ENCODE measurements at regions not wholly inside any gene's neighbourhood (a gene's known extent, or its start where the extent isn't known, plus 50 kb on each side); places are given as distances from the start of the nearest gene placed in this dataset.

DNA sequence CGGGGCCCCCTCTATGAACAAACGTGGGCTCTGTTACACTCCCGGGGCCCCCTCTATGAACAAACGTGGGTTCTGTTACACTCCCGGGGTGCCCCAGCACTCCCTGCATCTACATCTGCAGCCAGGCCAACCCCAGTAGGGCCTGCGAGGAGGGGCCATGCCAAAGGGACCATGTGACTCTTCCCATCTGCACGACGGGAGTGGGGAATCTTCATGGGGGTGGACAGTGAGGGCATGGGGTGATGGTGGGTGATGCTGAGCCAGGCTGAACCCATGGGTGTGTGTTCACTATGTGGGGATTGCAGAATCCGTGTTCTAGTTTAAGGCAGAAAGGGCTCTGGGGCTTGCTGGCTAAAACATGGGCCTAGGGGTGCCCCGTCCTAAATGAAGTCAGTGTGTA, 69.9 kb upstream of the ARHGEF7 start:
- no peak overlapping the region for H3K4me3 ChIP-seq (ENCODE audit: low read depth, low read length)
- TF ChIP-seq, protein P1, sequence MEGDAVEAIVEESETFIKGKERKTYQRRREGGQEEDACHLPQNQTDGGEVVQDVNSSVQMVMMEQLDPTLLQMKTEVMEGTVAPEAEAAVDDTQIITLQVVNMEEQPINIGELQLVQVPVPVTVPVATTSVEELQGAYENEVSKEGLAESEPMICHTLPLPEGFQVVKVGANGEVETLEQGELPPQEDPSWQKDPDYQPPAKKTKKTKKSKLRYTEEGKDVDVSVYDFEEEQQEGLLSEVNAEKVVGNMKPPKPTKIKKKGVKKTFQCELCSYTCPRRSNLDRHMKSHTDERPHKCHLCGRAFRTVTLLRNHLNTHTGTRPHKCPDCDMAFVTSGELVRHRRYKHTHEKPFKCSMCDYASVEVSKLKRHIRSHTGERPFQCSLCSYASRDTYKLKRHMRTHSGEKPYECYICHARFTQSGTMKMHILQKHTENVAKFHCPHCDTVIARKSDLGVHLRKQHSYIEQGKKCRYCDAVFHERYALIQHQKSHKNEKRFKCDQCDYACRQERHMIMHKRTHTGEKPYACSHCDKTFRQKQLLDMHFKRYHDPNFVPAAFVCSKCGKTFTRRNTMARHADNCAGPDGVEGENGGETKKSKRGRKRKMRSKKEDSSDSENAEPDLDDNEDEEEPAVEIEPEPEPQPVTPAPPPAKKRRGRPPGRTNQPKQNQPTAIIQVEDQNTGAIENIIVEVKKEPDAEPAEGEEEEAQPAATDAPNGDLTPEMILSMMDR (conservative IDR thresholded peaks at IDR 0.05; ENCODE audit: low read depth, low read length), result no peak
- no peak for DNase-seq (ENCODE audit: low read depth)

DNA sequence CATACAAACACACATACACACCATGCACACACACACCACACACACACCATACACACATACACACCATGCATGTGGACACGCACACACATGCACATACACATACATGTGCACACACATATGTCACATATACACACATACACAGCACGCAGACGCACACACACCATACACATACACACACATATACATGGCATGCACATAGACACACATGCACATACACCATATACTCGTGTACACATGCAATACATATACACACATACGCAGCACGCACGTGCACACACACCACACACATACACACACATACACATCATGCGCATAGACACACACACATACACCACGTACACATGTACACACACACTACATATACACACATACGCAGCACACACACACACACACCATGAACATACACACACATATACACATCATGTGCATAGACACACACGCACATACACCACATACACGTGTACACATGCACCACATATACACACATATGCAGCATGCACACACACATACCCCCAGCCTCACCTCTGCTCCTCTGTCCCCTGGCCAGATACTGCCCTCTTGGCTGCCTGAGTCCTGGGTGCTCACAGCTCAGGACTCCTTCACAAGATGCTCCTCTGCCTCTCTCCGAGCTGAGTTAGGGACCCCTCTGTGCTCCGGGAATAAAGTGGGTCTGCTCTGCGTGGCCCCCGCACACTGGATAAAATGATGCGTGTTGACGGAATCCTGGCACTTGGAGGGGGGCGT, 70.9 kb upstream of the ARHGEF7 start:
- TF ChIP-seq, protein P1 (conservative IDR thresholded peaks at IDR 0.05; ENCODE audit: low read depth, low read length), result no peak
- DNase-seq (ENCODE audit: low read depth), result no peak
- H3K4me3 ChIP-seq (ENCODE audit: low read depth, low read length), result no peak overlapping the region

DNA sequence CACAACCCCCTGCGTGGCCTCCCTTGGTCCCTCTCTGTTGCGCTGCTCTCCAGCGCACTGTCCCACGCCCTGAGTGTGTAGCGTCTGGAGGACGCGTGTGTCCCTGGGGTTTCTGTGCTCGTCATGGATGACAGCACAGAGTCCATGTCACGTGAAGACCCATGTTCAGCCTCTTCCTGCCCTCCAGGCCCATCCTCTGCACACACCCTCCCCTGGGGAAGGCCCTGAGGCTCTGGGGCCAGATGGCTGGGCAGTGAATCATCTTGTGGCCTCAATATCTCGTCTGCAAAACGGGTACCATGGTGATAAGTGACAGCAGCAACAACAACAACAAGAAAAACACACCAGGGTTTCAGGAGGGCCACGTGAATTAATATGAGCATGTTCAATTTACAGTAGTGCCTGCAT, 71.5 kb upstream of the ARHGEF7 start:
- H3K4me3 ChIP-seq (ENCODE audit: low read depth, low read length), result no peak overlapping the region
- no peak for DNase-seq (ENCODE audit: low read depth)
- TF ChIP-seq, protein P1 (conservative IDR thresholded peaks at IDR 0.05; ENCODE audit: low read depth, low read length), result no peak

DNA sequence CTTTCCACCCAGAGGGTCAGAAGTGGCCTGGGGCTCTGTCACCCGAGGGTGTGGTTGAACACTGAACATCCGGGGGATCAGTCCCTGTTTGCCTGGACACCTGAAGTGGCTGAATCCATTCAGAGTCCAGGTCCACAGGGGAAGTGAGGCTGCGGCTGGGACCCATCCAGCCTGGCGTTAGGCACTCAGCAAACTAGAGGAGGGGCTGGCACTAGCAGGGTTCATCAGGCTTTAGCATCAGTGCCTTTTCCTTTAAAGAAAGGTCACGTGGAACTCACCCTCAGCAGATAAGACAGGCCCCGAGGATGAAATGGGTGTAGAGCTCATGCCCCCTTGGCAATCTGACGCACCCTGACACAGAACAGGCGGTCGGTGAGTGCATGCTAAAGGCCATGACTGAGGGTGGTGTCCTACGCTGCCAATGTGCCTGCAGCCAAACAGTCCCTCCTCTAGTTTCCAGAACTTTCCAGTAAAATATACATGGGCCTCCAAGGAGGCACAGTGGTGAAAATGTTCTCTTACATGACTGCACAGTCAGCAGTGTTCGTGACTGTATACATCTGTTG, 72.4 kb upstream of the ARHGEF7 start:
- DNase-seq (ENCODE audit: low read depth), result no peak
- H3K4me3 ChIP-seq (ENCODE audit: low read depth, low read length), result no peak overlapping the region
- TF ChIP-seq, protein P1 (conservative IDR thresholded peaks at IDR 0.05; ENCODE audit: low read depth, low read length), result no peak

DNA sequence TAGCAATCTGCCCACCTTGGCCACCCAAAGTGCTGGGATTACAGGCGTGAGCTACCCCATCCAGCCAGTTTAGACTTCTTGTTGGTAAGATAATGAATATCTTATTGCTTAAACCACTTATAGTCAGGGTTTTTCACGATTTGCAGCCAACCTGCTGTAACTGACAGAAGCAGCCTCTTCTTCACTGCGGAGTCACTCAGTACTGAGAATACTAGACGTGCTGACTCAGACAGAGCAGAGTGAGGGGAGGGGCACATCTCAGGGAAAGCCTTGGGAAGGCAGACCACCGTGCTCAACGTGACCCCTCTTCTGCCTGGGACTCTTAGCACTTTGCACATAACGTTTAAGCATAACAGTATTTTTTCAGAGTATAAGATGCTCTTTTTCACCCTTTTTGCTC, 74.3 kb upstream of the ARHGEF7 start:
- no peak overlapping the region for H3K4me3 ChIP-seq (ENCODE audit: low read depth, low read length)
- DNase-seq (ENCODE audit: low read depth), result no peak
- TF ChIP-seq, protein P1 (conservative IDR thresholded peaks at IDR 0.05; ENCODE audit: low read depth, low read length), result no peak

DNA sequence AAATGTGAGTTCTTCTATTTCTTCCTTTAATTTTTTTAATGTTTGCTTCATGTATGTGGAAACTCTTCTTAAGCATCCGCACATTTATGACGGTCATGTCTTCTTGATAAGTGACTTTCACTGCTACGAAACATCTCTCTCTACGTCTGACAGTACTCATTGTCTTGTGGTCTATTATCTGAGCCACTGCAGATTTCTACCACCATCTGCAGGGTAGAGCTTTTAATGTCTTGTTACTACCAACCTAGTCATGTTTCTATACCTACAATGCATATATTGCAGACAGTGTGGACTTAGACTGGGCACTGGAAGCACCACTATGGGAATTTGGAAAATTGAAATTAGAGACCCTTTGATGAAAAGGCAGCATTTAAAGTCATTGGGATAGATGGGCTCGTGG, 75.4 kb upstream of the ARHGEF7 start:
- H3K4me3 ChIP-seq (ENCODE audit: low read depth, low read length), result no peak overlapping the region
- TF ChIP-seq, protein P1 (conservative IDR thresholded peaks at IDR 0.05; ENCODE audit: low read depth, low read length), result no peak
- no peak for DNase-seq (ENCODE audit: low read depth)

DNA sequence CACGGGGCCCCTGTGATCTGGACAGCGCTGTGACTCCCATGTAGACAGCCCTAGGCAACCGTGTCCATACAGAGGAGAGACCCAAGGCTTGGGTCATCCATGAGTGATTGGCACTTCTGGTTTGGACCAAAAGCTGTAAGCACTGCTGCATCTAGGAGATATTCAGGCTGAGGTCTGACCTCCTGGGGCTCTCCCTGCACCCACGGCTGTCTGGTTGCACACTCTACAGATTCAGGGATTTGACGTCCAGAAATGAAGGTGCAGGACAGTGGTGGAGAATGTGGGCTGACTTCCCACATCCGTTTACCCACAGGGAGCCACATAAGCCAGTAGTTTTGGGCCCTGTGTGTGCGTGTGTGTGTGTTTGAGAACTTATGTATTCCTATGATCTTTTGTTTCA, 76.2 kb upstream of the ARHGEF7 start:
- H3K4me3 ChIP-seq (ENCODE audit: low read depth, low read length), result no peak overlapping the region
- TF ChIP-seq, protein P1 (conservative IDR thresholded peaks at IDR 0.05; ENCODE audit: low read depth, low read length), result no peak
- DNase-seq (ENCODE audit: low read depth), result no peak

Data from epithelial cell of proximal tubule (primary cell).